Endodermal cell (in vitro differentiated cells): ENCODE measurements at regions not wholly inside any gene's neighbourhood (a gene's known extent, or its start where the extent isn't known, plus 50 kb on each side); places are given as distances from the start of the nearest gene placed in this dataset.

Experiments used
- DNase-seq: peaks from one replicate; pipeline ENCODE4 v3.0.0-alpha.2; 2017
- H3K27ac ChIP-seq: 2 replicates; pipeline ENCODE4 v1.5.1; 2013; ENCODE audit warnings: mild to moderate bottlenecking, low read depth, low read length, moderate library complexity
- H3K27me3 ChIP-seq: 2 replicates; pipeline ENCODE4 v1.6.1; 2013; ENCODE audit warnings: mild to moderate bottlenecking, low read length, moderate library complexity; ENCODE audit not compliant: insufficient read depth, control insufficient read depth, poor library complexity, severe bottlenecking
- H3K36me3 ChIP-seq: 2 replicates; pipeline ENCODE4 v1.7.0; 2013; ENCODE audit warnings: mild to moderate bottlenecking, low read length, moderate library complexity; ENCODE audit not compliant: control insufficient read depth, insufficient read depth
- H3K4me1 ChIP-seq: one replicate; pipeline ENCODE4 v1.7.0; 2013; ENCODE audit warnings: low read length; ENCODE audit not compliant: control insufficient read depth, insufficient read depth
- H3K4me3 ChIP-seq: 2 replicates; pipeline ENCODE4 v1.5.1; 2013; ENCODE audit warnings: mild to moderate bottlenecking, low read length, moderate library complexity
- H3K9ac ChIP-seq: 2 replicates; pipeline ENCODE4 v1.6.1; 2013; ENCODE audit warnings: mild to moderate bottlenecking, low read length, moderate library complexity; ENCODE audit not compliant: poor library complexity, severe bottlenecking; ENCODE audit errors: extremely low read depth
- H3K9me3 ChIP-seq: 2 replicates; pipeline ENCODE4 v1.6.1; 2013; ENCODE audit warnings: mild to moderate bottlenecking, low read length, moderate library complexity; ENCODE audit not compliant: control insufficient read depth
- H3K27ac Mint-ChIP-seq: 2 replicates; pipeline ENCODE4 v1.8.0; 2020; ENCODE audit warnings: mixed read lengths
- H3K27me3 Mint-ChIP-seq: 2 replicates; pipeline ENCODE4 v1.8.0; 2021; ENCODE audit warnings: mild to moderate bottlenecking, mixed read lengths; ENCODE audit not compliant: insufficient read depth
- H3K36me3 Mint-ChIP-seq: 2 replicates; pipeline ENCODE4 v1.8.0; 2020; ENCODE audit warnings: low read depth, mixed read lengths
- H3K4me1 Mint-ChIP-seq: 2 replicates; pipeline ENCODE4 v1.8.0; 2020; ENCODE audit warnings: mixed read lengths
- H3K4me3 Mint-ChIP-seq: 2 replicates; pipeline ENCODE4 v1.8.0; 2020; ENCODE audit warnings: mild to moderate bottlenecking, moderate library complexity, mixed read lengths
- H3K9me3 Mint-ChIP-seq: 2 replicates; pipeline ENCODE4 v1.8.0; 2020; ENCODE audit warnings: mild to moderate bottlenecking, mixed read lengths
- CTCF ChIP-seq: fragments of 200-600 bp; sonication (generic); conservative IDR thresholded peaks from 2 replicates; pipeline ENCODE4 v1.5.0; 2021; ENCODE audit warnings: antibody characterized with exemption, mild to moderate bottlenecking
- WGBS, 2 experiments: methylation state at CpG; one replicate each; pipeline versions ENCODE4 v1.1.5 to v1.1.7; 2013; ENCODE audit warnings: missing lambda C conversion rate in 2 of 2, mixed read lengths in 1 of 2; ENCODE audit not compliant: insufficient coverage in 1 of 2, insufficient read length in 1 of 2; 5-methylcytosine and 5-hydroxymethylcytosine counted together

GRCh38 chr13:97072297-97072696, 78.0 kb upstream of the OXGR1 start:
- H3K27ac ChIP-seq: no peak overlapping the region
- Mint-ChIP-seq H3K36me3 (no peaks in the 10 kb centered on the region), H3K9me3 (peaks cover 7% of the 10 kb centered on the region), H3K4me3 (no peak overlapping the region), H3K27me3 (peaks cover 3% of the 10 kb centered on the region), H3K27ac (no peak overlapping the region), H3K4me1 (peaks cover 7% of the 10 kb centered on the region)
- WGBS, 2 experiments: 96% methylated on average over 2 of the region's 2 CpGs; no CpG with 5 or more reads in 1 of the 2 experiments
- H3K9ac ChIP-seq: no peak overlapping the region
- TF ChIP-seq CTCF: no peak
- no peak for DNase-seq
- H3K4me3 ChIP-seq: no peak overlapping the region
- no peaks in the 10 kb centered on the region for H3K4me1 ChIP-seq
- peaks cover 14% of the 10 kb centered on the region for H3K9me3 ChIP-seq
- no peaks in the 10 kb centered on the region for H3K27me3 ChIP-seq
- no peaks in the 10 kb centered on the region for H3K36me3 ChIP-seq

- Mint-ChIP-seq H3K36me3 (no peaks in the 10 kb centered on the region), H3K9me3 (peaks cover 7% of the 10 kb centered on the region), H3K4me3 (no peak overlapping the region), H3K27me3 (peaks cover 3% of the 10 kb centered on the region), H3K4me1 (no peaks in the 10 kb centered on the region), H3K27ac (no peak overlapping the region)
- Histone ChIP-seq H3K27ac (no peak overlapping the region), H3K4me3 (no peak overlapping the region), H3K9me3 (peaks cover 14% of the 10 kb centered on the region), H3K27me3 (no peaks in the 10 kb centered on the region), H3K4me1 (no peaks in the 10 kb centered on the region), H3K9ac (no peak overlapping the region), H3K36me3 (no peaks in the 10 kb centered on the region)
- no peak for TF ChIP-seq CTCF
- no CpG with 5 or more reads among the region's 1 CpG for WGBS, 2 experiments
- no peak for DNase-seq
These were observed 80.3 kb upstream of the OXGR1 start for GRCh38 chr13:97074618-97075017.

- Mint-ChIP-seq H3K27me3 (peaks cover 2% of the 10 kb centered on the region), H3K36me3 (no peaks in the 10 kb centered on the region), H3K9me3 (peaks cover 7% of the 10 kb centered on the region), H3K4me1 (no peaks in the 10 kb centered on the region), H3K27ac (no peak overlapping the region), H3K4me3 (no peak overlapping the region)
- no peak overlapping the region for H3K9ac ChIP-seq
- H3K27me3 ChIP-seq: no peaks in the 10 kb centered on the region
- no peaks in the 10 kb centered on the region for H3K36me3 ChIP-seq
- no peak for DNase-seq
- H3K27ac ChIP-seq: no peak overlapping the region
- no peaks in the 10 kb centered on the region for H3K4me1 ChIP-seq
- TF ChIP-seq CTCF: no peak
- H3K9me3 ChIP-seq: peaks cover 14% of the 10 kb centered on the region
- H3K4me3 ChIP-seq: no peak overlapping the region
- 91 to 94% methylated on average over 5 to 9 of the region's 9 CpGs for WGBS, 2 experiments
These were observed 82.6 kb upstream of the OXGR1 start for GRCh38 chr13:97076898-97077297.
